Loucy (cell line): ENCODE measurements at regions not wholly inside any gene's neighbourhood (a gene's known extent, or its start where the extent isn't known, plus 50 kb on each side); places are given as distances from the start of the nearest gene placed in this dataset.

Source experiments
- H2AFZ ChIP-seq: fragments of 200-600 bp; sonication (generic); 2 replicates; pipeline ENCODE4 v1.6.0; 2016; ENCODE audit warnings: antibody characterized with exemption, mild to moderate bottlenecking, low read length, moderate library complexity
- H3F3A ChIP-seq: fragments of 200-600 bp; 2 replicates; pipeline ENCODE4 v1.6.0; 2016; ENCODE audit warnings: antibody characterized with exemption, low read depth, mild to moderate bottlenecking
- H3K27me3 ChIP-seq: fragments of 200-600 bp; sonication (generic); 2 replicates; pipeline ENCODE4 v1.6.1; 2014; ENCODE audit warnings: low read length, mild to moderate bottlenecking; ENCODE audit not compliant: insufficient read depth, poor library complexity, severe bottlenecking
- H3K36me3 ChIP-seq: fragments of 200-600 bp; sonication (generic); 2 replicates; pipeline ENCODE4 v1.6.1; 2016; ENCODE audit warnings: low read length; ENCODE audit not compliant: insufficient read depth
- H3K4me1 ChIP-seq: fragments of 200-600 bp; sonication (generic); 2 replicates; pipeline ENCODE4 v1.5.1; 2014; ENCODE audit warnings: low read length, mild to moderate bottlenecking; ENCODE audit not compliant: insufficient read depth, poor library complexity, severe bottlenecking
- H3K4me2 ChIP-seq: fragments of 200-600 bp; sonication (generic); 2 replicates; pipeline ENCODE4 v1.6.0; 2014; ENCODE audit warnings: antibody characterized with exemption, low read length, low read depth, mild to moderate bottlenecking; ENCODE audit not compliant: poor library complexity, severe bottlenecking
- H3K4me3 ChIP-seq: fragments of 200-600 bp; sonication (generic); 2 replicates; pipeline ENCODE4 v1.5.1; 2014; ENCODE audit warnings: low read length, mild to moderate bottlenecking, mixed read lengths; ENCODE audit not compliant: poor library complexity, severe bottlenecking
- H3K79me2 ChIP-seq: fragments of 200-600 bp; sonication (generic); 2 replicates; pipeline ENCODE4 v1.6.1; 2014; ENCODE audit warnings: low read length; ENCODE audit not compliant: insufficient read depth
- H3K9ac ChIP-seq: fragments of 200-600 bp; sonication (generic); 2 replicates; pipeline ENCODE4 v1.6.0; 2014; ENCODE audit warnings: mild to moderate bottlenecking, low read depth, low read length, moderate library complexity; ENCODE audit not compliant: poor library complexity, severe bottlenecking
- H3K9me2 ChIP-seq: fragments of 200-600 bp; sonication (generic); replicated peaks from 2 replicates; pipeline ENCODE4 v1.6.1; 2016; ENCODE audit warnings: low read depth, low read length, mixed read lengths
- H3K9me3 ChIP-seq: fragments of 200-600 bp; sonication (generic); 2 replicates; pipeline ENCODE4 v1.6.1; 2014; ENCODE audit warnings: mild to moderate bottlenecking, antibody characterized with exemption, low read length, low read depth; ENCODE audit not compliant: insufficient read depth
- H4K20me1 ChIP-seq: fragments of 200-600 bp; sonication (generic); 2 replicates; pipeline ENCODE4 v1.6.0; 2014; ENCODE audit warnings: antibody characterized with exemption, low read length, mild to moderate bottlenecking; ENCODE audit not compliant: insufficient read depth, poor library complexity, severe bottlenecking
- EZH2phosphoT487 ChIP-seq: fragments of 200-600 bp; IDR thresholded peaks from 2 replicates; pipeline ENCODE4 v1.6.1; 2018; ENCODE audit warnings: antibody characterized with exemption, mild to moderate bottlenecking, moderate library complexity, borderline replicate concordance
- TF ChIP-seq, protein P1 (sequence below): fragments of 200-600 bp; sonication (generic); conservative IDR thresholded peaks from 2 replicates; pipeline ENCODE4 v1.5.1; 2014; ENCODE audit warnings: mild to moderate bottlenecking, antibody characterized with exemption, low read length

DNA sequence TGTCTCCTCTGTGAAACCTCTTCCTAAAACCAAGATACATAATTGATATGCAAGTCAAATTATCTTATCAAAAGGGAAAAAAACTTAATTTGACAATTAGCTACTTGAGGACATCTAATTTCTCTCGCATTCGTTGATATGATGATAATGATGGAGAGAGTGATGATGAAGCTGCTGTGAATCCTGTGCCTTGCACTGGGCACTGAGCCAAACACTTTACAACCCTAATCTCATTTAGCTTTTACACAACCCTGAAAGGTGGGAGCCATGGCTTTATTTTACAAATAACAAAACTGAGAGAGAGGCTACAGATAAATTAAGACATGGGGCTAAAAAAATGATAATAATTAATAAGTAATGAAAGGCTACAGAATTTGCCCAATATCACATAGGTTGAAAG is 176.0 kb downstream of the NOC3L start:
- Histone ChIP-seq H2AFZ (no peak overlapping the region), H3K4me2 (no peak overlapping the region), H3K9ac (no peak overlapping the region), H4K20me1 (no peaks in the 10 kb centered on the region), H3K4me3 (no peak overlapping the region), H3K9me2 (no peaks in the 10 kb centered on the region), H3K36me3 (no peaks in the 10 kb centered on the region), H3K9me3 (no peaks in the 10 kb centered on the region), H3K79me2 (no peaks in the 10 kb centered on the region), H3K4me1 (no peaks in the 10 kb centered on the region), H3K27me3 (no peaks in the 10 kb centered on the region), H3F3A (no peaks in the 10 kb centered on the region)
- no peak for TF ChIP-seq EZH2phosphoT487
- TF ChIP-seq, protein P1, sequence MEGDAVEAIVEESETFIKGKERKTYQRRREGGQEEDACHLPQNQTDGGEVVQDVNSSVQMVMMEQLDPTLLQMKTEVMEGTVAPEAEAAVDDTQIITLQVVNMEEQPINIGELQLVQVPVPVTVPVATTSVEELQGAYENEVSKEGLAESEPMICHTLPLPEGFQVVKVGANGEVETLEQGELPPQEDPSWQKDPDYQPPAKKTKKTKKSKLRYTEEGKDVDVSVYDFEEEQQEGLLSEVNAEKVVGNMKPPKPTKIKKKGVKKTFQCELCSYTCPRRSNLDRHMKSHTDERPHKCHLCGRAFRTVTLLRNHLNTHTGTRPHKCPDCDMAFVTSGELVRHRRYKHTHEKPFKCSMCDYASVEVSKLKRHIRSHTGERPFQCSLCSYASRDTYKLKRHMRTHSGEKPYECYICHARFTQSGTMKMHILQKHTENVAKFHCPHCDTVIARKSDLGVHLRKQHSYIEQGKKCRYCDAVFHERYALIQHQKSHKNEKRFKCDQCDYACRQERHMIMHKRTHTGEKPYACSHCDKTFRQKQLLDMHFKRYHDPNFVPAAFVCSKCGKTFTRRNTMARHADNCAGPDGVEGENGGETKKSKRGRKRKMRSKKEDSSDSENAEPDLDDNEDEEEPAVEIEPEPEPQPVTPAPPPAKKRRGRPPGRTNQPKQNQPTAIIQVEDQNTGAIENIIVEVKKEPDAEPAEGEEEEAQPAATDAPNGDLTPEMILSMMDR, result no peak

- no peak for TF ChIP-seq EZH2phosphoT487
- TF ChIP-seq, protein P1, result no peak
- Histone ChIP-seq H3K4me1 (no peaks in the 10 kb centered on the region), H3K4me3 (no peak overlapping the region), H3K9me2 (no peaks in the 10 kb centered on the region), H3K79me2 (no peaks in the 10 kb centered on the region), H3K9ac (no peak overlapping the region), H3K9me3 (no peaks in the 10 kb centered on the region), H3K36me3 (no peaks in the 10 kb centered on the region), H3F3A (no peaks in the 10 kb centered on the region), H4K20me1 (no peaks in the 10 kb centered on the region), H3K4me2 (no peak overlapping the region), H3K27me3 (no peaks in the 10 kb centered on the region), H2AFZ (no peak overlapping the region)
Observed at GRCh38 chr10:94192333-94192732, 170.4 kb downstream of the NOC3L start.

DNA sequence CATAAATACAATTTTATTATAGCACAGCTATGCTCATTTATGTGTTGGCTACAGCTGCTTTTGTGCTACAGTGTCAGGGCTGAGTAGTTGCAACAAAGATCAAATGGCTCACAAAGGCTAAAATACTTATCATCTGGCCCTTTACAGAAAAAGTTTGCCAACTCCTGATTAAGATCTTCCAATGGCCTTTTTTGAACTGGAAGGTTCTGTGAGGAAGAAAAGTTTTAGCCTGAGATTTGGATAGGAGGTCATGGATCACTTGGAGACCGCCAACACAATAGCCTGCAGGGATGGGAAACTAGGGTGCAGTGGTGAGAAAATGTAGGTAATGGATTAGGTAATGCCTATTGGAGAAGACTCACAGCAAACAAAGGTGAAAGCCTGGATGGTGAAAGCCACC is 169.8 kb downstream of the NOC3L start:
- no peaks in the 10 kb centered on the region for H3K36me3 ChIP-seq
- TF ChIP-seq EZH2phosphoT487, result no peak
- TF ChIP-seq, protein P1, result no peak
- no peak overlapping the region for H3K4me3 ChIP-seq
- no peak overlapping the region for H3K4me2 ChIP-seq
- no peaks in the 10 kb centered on the region for H3K27me3 ChIP-seq
- H3K4me1 ChIP-seq, result no peaks in the 10 kb centered on the region
- no peaks in the 10 kb centered on the region for H3F3A ChIP-seq
- no peaks in the 10 kb centered on the region for H3K79me2 ChIP-seq
- no peaks in the 10 kb centered on the region for H3K9me2 ChIP-seq
- no peak overlapping the region for H2AFZ ChIP-seq
- H4K20me1 ChIP-seq, result no peaks in the 10 kb centered on the region
- H3K9ac ChIP-seq, result no peak overlapping the region
- no peaks in the 10 kb centered on the region for H3K9me3 ChIP-seq
